A673 (cell line): ENCODE measurements at regions not wholly inside any gene's neighbourhood (a gene's known extent, or its start where the extent isn't known, plus 50 kb on each side); places are given as distances from the start of the nearest gene placed in this dataset.

Source experiments
- CTCF ChIP-seq: fragments of 300-800, 200-600 bp; sonication (generic); conservative IDR thresholded peaks from 2 replicates; pipeline ENCODE4 v1.5.1; 2017; ENCODE audit warnings: low read depth, mild to moderate bottlenecking, antibody characterized with exemption, low read length, moderate library complexity, mixed read lengths
- EZH2 ChIP-seq: fragments of 200-600 bp; sonication (generic); IDR thresholded peaks from 2 replicates; pipeline ENCODE4 v1.6.1; 2017; ENCODE audit warnings: borderline replicate concordance, low read depth, mild to moderate bottlenecking, mixed read lengths, antibody characterized with exemption, low read length; ENCODE audit not compliant: poor library complexity, severe bottlenecking

- TF ChIP-seq CTCF (no peak), EZH2 (no peak)
These were observed 86.9 kb downstream of the SPTSSA start for GRCh38 chr14:34374998-34375740.
